H1 (cell line): ENCODE measurements at regions not wholly inside any gene's neighbourhood (a gene's known extent, or its start where the extent isn't known, plus 50 kb on each side); places are given as distances from the start of the nearest gene placed in this dataset.

Experiments
- TF ChIP-seq, protein P1 (sequence below), 3 experiments: IDR thresholded peaks; 1 replicate in 2 of 3; 2 replicates in 1 of 3; pipeline versions ENCODE4 v1.5.1 to v1.6.1; 2011; ENCODE audit warnings: low read length in 3 of 3, mild to moderate bottlenecking in 3 of 3, inconsistent platforms in 2 of 3, low read depth in 1 of 3, moderate library complexity in 1 of 3; ENCODE audit not compliant: insufficient read depth in 1 of 3; ENCODE audit errors: control extremely low read depth in 1 of 3

DNA sequence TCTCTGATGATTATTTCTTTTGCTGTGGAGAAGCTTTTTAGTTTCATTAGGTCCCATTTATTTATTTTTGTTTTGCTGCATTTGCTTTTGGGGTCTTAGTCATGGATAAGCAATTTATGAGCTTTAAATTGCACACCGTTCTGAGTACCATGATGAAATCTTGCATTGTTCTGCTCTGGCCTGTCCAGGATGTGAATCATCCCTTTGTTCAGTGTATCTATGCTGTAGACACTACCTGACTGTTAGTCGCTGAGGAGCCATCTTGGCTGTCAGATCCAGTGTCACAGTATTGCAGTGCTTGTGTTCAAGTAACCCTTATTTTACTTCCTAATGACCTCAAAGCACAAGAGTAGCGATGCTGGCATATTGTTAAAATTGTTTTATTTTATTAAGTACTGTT, 218.0 kb upstream of the CNTNAP4 start (continued):
- TF ChIP-seq, protein P1, sequence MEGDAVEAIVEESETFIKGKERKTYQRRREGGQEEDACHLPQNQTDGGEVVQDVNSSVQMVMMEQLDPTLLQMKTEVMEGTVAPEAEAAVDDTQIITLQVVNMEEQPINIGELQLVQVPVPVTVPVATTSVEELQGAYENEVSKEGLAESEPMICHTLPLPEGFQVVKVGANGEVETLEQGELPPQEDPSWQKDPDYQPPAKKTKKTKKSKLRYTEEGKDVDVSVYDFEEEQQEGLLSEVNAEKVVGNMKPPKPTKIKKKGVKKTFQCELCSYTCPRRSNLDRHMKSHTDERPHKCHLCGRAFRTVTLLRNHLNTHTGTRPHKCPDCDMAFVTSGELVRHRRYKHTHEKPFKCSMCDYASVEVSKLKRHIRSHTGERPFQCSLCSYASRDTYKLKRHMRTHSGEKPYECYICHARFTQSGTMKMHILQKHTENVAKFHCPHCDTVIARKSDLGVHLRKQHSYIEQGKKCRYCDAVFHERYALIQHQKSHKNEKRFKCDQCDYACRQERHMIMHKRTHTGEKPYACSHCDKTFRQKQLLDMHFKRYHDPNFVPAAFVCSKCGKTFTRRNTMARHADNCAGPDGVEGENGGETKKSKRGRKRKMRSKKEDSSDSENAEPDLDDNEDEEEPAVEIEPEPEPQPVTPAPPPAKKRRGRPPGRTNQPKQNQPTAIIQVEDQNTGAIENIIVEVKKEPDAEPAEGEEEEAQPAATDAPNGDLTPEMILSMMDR (IDR thresholded peaks at IDR 0.05; ENCODE audit: control extremely low read depth in 1 of 3, insufficient read depth in 1 of 3, low read depth in 1 of 3, low read length in 3 of 3) = no peak
